ENCODE measurements at regions not wholly inside any gene's neighbourhood (a gene's known extent, or its start where the extent isn't known, plus 50 kb on each side); places are given as distances from the start of the nearest gene placed in this dataset.
"Not testable (repeated sequence)": the region's sequence is repeated elsewhere in the genome, so short reads cannot be mapped to it uniquely, and the experiment has no call there.

DNA sequence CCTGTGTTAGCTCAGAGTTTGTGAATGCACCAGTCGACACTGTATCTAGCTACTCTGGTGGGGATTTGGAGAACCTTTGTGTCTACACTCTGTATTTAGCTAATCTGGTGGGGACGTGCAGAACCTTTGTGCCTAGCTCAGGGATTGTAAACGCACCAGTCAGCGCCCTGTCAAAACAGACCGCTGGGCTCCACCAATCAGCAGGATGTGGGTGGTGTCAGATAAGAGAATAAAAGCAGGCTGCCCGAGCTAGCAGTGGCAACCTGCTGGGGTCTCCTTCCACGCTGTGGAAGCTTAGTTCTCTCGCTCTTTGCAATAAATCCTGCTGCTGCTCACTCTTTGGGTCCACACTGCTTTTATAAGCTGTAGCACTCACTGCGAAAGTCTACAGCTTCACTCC lies 324.2 kb downstream of the RAD51AP2 start:
- Mint-ChIP-seq H3K9me3 (peaks cover 16% of the 10 kb centered on the region), H3K4me3 (no peak overlapping the region), H3K4me1 (no peaks in the 10 kb centered on the region), H3K27me3 (no peaks in the 10 kb centered on the region), H3K36me3 (ENCODE audit: low read depth) (no peaks in the 10 kb centered on the region), H3K27ac (no peak overlapping the region)
- ATAC-seq (replicated peaks) = no peak

GRCh38 chr2:17193433-17193890 lies 324.8 kb downstream of the RAD51AP2 start:
- not testable (repeated sequence) for H3K27me3 Mint-ChIP-seq; H3K36me3 Mint-ChIP-seq (ENCODE audit: low read depth); ATAC-seq (replicated peaks)

GRCh38 chr2:17191223-17191622 lies 327.0 kb downstream of the RAD51AP2 start:
- no peak for ATAC-seq (replicated peaks)
- Mint-ChIP-seq H3K4me1 (no peaks in the 10 kb centered on the region), H3K27ac (no peak overlapping the region)

More at GRCh38 chr2:17193433-17193890, 324.8 kb downstream of the RAD51AP2 start:
- H3K4me3 Mint-ChIP-seq, H3K27ac Mint-ChIP-seq, H3K4me1 Mint-ChIP-seq: not testable (repeated sequence)
- peaks cover 13% of the 10 kb centered on the region for H3K9me3 Mint-ChIP-seq

GRCh38 chr2:17190527-17190926 lies 327.7 kb downstream of the RAD51AP2 start:
- Mint-ChIP-seq H3K27ac (no peak overlapping the region), H3K4me3 (no peak overlapping the region), H3K27me3 (no peaks in the 10 kb centered on the region), H3K9me3 (peaks cover 17% of the 10 kb centered on the region), H3K4me1 (no peaks in the 10 kb centered on the region), H3K36me3 (ENCODE audit: low read depth) (no peaks in the 10 kb centered on the region)
- ATAC-seq (replicated peaks) = no peak

More at GRCh38 chr2:17191223-17191622, 327.0 kb downstream of the RAD51AP2 start:
- H3K4me3 Mint-ChIP-seq = no peak overlapping the region
- H3K36me3 Mint-ChIP-seq (ENCODE audit: low read depth) = no peaks in the 10 kb centered on the region
- H3K27me3 Mint-ChIP-seq = no peaks in the 10 kb centered on the region
- H3K9me3 Mint-ChIP-seq = peaks cover 17% of the 10 kb centered on the region

- Mint-ChIP-seq H3K27ac (no peak overlapping the region), H3K9me3 (peaks cover 14% of the 10 kb centered on the region), H3K4me3 (no peak overlapping the region), H3K36me3 (ENCODE audit: low read depth) (no peaks in the 10 kb centered on the region), H3K4me1 (no peaks in the 10 kb centered on the region), H3K27me3 (no peaks in the 10 kb centered on the region)
- ATAC-seq (replicated peaks) = no peak
These were observed 329.5 kb downstream of the RAD51AP2 start for GRCh38 chr2:17188721-17189120.

DNA sequence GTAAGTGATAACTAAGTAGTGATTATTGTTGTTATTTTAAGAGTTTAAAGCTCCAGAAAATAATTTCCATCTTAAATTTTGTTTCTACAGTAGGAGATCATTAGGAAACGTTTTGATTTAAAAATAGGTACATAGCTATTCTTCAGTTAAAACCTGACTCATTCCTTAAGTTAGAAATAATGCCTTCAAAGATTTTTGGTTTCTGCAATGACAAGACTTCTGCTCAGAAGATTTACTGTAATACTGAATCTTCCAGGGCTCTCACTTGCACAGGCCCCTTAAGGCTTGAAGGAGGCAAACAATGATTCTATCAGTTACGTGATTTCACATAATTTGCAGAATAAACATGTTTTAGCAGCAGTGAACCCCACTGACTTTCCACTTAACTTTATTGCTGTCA lies 333.7 kb downstream of the RAD51AP2 start:
- peaks cover 11% of the 10 kb centered on the region for H3K9me3 Mint-ChIP-seq
- no peak for ATAC-seq (replicated peaks)
- no peak overlapping the region for H3K27ac Mint-ChIP-seq
- no peaks in the 10 kb centered on the region for H3K27me3 Mint-ChIP-seq
- no peaks in the 10 kb centered on the region for H3K36me3 Mint-ChIP-seq (ENCODE audit: low read depth)
- no peak overlapping the region for H3K4me3 Mint-ChIP-seq
- H3K4me1 Mint-ChIP-seq = no peaks in the 10 kb centered on the region

- Mint-ChIP-seq H3K4me1 (no peaks in the 10 kb centered on the region), H3K36me3 (ENCODE audit: low read depth) (no peaks in the 10 kb centered on the region), H3K4me3 (no peak overlapping the region), H3K27ac (no peak overlapping the region), H3K9me3 (peaks cover 4% of the 10 kb centered on the region), H3K27me3 (no peaks in the 10 kb centered on the region)
- ATAC-seq (replicated peaks) = no peak
These were observed 335.8 kb downstream of the RAD51AP2 start for GRCh38 chr2:17182399-17182798.

DNA sequence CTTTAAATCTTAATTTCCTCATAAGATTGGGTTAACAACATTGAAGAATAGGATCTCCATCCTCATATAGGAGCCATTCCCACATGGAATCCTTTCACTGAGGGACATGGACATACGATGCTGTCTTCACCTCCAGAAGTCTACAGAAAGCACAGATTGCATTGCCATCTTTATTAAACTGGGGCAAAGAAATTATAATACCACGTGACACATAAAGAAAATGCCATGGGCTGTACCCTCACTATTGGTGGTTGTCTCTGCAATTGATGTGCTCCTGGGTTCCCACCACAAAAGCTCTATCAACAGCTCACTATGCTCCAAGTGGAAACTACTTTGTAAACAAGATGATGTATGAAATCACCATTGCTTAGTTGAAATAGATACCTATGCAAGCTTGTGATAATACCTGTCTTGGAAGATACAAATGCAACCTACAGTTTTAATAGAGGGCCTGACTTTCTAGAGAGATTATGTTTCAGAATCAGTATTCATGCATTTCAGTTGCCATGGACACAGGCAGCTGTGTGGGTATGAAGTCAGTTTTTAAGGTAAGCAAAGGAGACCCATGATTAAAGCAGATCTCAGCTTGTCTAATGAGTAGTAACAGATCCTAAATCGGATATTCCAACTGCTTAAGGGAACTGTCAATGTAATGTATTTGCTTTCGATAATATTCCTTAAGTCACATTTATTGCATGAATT lies 337.0 kb downstream of the RAD51AP2 start:
- no peaks in the 10 kb centered on the region for H3K27me3 Mint-ChIP-seq
- no peaks in the 10 kb centered on the region for H3K36me3 Mint-ChIP-seq (ENCODE audit: low read depth)
- H3K4me1 Mint-ChIP-seq = no peaks in the 10 kb centered on the region
- no peak overlapping the region for H3K4me3 Mint-ChIP-seq
- peaks cover 4% of the 10 kb centered on the region for H3K9me3 Mint-ChIP-seq
- no peak overlapping the region for H3K27ac Mint-ChIP-seq
- no peak for ATAC-seq (replicated peaks)

DNA sequence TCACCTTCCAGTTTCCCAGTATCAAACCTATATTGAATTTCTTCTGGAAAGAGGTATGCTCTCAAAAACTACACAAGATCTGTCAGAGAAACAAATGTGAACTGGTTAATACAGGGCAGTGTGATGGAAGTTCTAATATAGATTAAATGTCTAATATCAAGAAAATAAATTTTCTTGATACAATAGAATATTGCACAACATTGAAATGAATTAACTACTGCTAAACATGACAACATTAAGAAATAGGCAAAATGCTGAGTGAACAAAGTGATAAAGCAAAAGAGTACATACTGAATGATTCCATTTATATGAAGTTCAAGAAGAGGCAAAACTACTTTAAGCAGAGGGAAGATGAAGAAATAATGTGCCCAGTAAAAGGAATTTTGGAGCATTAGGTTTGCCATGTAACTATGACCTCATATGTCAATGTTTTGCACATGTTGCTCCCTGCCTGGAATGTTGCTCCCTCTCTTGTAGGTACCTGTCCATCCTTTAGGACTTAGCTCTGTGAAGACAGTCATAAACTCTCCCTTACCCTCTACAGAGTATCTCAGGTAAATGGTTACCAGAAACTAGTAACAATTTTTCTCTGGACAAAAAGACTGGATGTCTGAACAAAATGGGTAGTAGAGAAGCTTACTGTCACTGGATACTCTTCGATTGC lies 339.0 kb downstream of the RAD51AP2 start:
- H3K27ac Mint-ChIP-seq = no peak overlapping the region
- H3K36me3 Mint-ChIP-seq (ENCODE audit: low read depth) = no peaks in the 10 kb centered on the region
- no peaks in the 10 kb centered on the region for H3K4me1 Mint-ChIP-seq
- H3K4me3 Mint-ChIP-seq = no peak overlapping the region
- no peaks in the 10 kb centered on the region for H3K27me3 Mint-ChIP-seq
- H3K9me3 Mint-ChIP-seq = peaks cover 4% of the 10 kb centered on the region
- no peak for ATAC-seq (replicated peaks)

- no peaks in the 10 kb centered on the region for H3K36me3 Mint-ChIP-seq (ENCODE audit: low read depth)
- no peak overlapping the region for H3K27ac Mint-ChIP-seq
- no peaks in the 10 kb centered on the region for H3K4me1 Mint-ChIP-seq
- H3K4me3 Mint-ChIP-seq = no peak overlapping the region
- peaks cover 4% of the 10 kb centered on the region for H3K9me3 Mint-ChIP-seq
- ATAC-seq (replicated peaks) = no peak
- H3K27me3 Mint-ChIP-seq = no peaks in the 10 kb centered on the region
These were observed 341.2 kb downstream of the RAD51AP2 start for GRCh38 chr2:17177088-17177487.

GRCh38 chr2:17171446-17172049 lies 346.7 kb downstream of the RAD51AP2 start:
- Mint-ChIP-seq H3K4me3 (no peak overlapping the region), H3K4me1 (no peaks in the 10 kb centered on the region), H3K36me3 (ENCODE audit: low read depth) (no peaks in the 10 kb centered on the region), H3K9me3 (peaks cover 13% of the 10 kb centered on the region), H3K27me3 (no peaks in the 10 kb centered on the region), H3K27ac (no peak overlapping the region)
- ATAC-seq (replicated peaks) = no peak

DNA sequence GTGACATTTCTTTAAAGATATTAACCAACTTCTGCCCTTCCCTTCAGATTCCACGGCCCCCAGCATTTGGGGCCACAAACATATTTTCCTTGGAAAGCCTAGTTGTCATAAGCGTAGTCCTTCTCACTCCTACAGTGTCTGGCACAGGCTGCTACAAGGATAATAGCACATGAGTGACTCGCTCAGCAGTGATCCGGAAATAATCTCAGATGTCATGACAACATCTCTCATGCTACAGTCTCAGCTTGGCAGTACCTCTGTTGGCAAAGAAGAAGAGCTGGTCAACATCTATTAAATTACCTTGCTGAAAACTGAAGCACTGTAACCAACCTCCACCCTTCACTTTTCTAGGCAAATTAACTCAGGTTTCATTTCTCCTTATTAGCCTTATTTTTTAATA lies 351.7 kb downstream of the RAD51AP2 start:
- Mint-ChIP-seq H3K9me3 (peaks cover 13% of the 10 kb centered on the region), H3K4me1 (no peaks in the 10 kb centered on the region), H3K36me3 (ENCODE audit: low read depth) (no peaks in the 10 kb centered on the region)

GRCh38 chr2:17164550-17164949 lies 353.7 kb downstream of the RAD51AP2 start:
- ATAC-seq (replicated peaks) = no peak
- H3K9me3 Mint-ChIP-seq = peaks cover 6% of the 10 kb centered on the region
- H3K27ac Mint-ChIP-seq = no peak overlapping the region
- H3K36me3 Mint-ChIP-seq (ENCODE audit: low read depth) = no peaks in the 10 kb centered on the region
- no peaks in the 10 kb centered on the region for H3K4me1 Mint-ChIP-seq
- no peaks in the 10 kb centered on the region for H3K27me3 Mint-ChIP-seq
- H3K4me3 Mint-ChIP-seq = no peak overlapping the region

More for the DNA sequence above, 351.7 kb downstream of the RAD51AP2 start:
- Mint-ChIP-seq H3K27ac (no peak overlapping the region), H3K4me3 (no peak overlapping the region), H3K27me3 (no peaks in the 10 kb centered on the region)
- ATAC-seq (replicated peaks) = no peak

DNA sequence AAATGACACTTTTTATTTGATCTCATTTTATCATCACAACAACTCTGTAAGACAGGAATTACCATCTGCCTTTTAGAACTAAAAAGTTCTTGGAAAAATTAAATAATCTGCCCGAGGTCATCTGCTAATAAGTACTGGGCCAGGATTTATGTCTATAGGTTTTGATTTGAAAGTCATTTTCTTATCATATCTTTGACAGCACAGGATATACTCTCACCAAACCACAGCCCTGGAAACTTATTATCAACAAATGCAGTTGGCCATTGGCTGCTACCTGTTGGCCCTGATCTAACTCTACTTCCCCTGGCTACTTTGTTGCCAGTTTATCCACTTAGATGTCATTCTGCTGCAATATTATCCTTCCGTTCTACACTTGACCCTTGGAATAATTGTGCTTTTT lies 354.6 kb downstream of the RAD51AP2 start:
- H3K4me1 Mint-ChIP-seq = no peaks in the 10 kb centered on the region
- no peaks in the 10 kb centered on the region for H3K9me3 Mint-ChIP-seq
- H3K27ac Mint-ChIP-seq = no peak overlapping the region
- H3K36me3 Mint-ChIP-seq (ENCODE audit: low read depth) = no peaks in the 10 kb centered on the region
- no peak for ATAC-seq (replicated peaks)
- H3K27me3 Mint-ChIP-seq = no peaks in the 10 kb centered on the region
- no peak overlapping the region for H3K4me3 Mint-ChIP-seq

DNA sequence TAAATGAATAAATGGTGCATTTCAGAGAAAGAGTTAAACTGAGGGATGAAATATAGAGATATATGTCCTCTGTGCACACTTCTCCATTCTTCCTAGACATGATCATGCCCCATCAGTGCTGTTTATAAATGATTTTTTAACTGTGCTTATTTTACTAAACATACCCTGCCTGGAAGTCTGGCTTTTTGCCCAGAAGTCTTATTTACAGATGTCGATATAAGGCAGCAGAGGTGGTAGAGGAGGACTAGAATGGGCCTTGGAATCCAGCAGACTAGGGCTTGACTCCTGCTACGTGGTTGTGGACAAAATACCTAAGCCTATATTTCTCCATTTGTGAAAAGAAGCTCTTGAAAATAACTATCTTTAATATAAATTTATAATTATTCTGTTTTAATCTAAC lies 355.5 kb downstream of the RAD51AP2 start:
- no peaks in the 10 kb centered on the region for H3K9me3 Mint-ChIP-seq
- H3K4me1 Mint-ChIP-seq = no peaks in the 10 kb centered on the region
- H3K27me3 Mint-ChIP-seq = no peaks in the 10 kb centered on the region
- no peak for ATAC-seq (replicated peaks)
- no peak overlapping the region for H3K27ac Mint-ChIP-seq
- H3K36me3 Mint-ChIP-seq (ENCODE audit: low read depth) = no peaks in the 10 kb centered on the region
- H3K4me3 Mint-ChIP-seq = no peak overlapping the region
